ENCODE measurements at regions not wholly inside any gene's neighbourhood (a gene's known extent, or its start where the extent isn't known, plus 50 kb on each side); places are given as distances from the start of the nearest gene placed in this dataset.
"Not testable (repeated sequence)": the region's sequence is repeated elsewhere in the genome, so short reads cannot be mapped to it uniquely, and the experiment has no call there.

DNA sequence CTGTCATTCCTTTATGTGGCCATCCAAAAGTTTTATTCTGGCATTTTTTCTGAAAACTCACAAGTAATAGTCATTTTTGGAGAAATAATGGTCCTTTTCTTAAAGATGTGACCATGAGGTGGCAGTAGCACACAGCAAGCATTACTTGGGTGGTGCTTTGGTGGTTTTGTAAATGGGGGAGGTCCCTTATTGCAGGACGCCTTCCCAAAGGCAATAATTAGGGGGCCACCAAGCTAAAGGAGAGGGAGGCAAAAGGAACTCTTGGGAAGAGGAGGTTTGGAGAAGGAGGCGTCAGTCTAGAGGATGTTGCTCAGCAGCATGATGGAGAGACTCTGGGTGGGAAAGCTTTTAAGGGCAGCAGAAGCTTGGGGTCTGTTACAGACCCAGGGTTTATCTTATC is 422.6 kb upstream of the MMS22L start:
- no peaks in the 10 kb centered on the region for H3K36me3 Mint-ChIP-seq
- H3K27me3 Mint-ChIP-seq = no peaks in the 10 kb centered on the region

DNA sequence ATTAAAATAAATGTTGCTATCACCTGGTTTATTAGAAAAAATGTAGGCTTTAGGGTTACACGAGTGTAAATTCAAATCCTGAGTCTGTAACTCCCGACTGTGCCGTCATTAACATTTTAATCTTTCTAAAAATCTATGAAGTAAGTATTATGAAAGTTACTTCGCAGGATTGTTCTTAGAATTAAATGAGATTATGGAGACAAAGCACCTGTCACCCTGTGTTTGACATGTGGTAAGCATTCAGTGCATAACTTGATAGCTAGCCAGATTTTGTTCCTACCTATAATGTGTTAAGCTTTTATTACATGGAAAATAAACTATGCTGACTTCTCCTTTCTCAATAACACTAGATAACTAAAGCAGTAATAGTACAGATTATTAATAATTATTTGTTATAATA is 429.7 kb upstream of the MMS22L start:
- H3K27me3 Mint-ChIP-seq = no peaks in the 10 kb centered on the region
- H3K9me3 Mint-ChIP-seq = peaks cover 0 to 2% of the 10 kb centered on the region in 2 donors
- H3K4me1 Mint-ChIP-seq = no peaks in the 10 kb centered on the region
- no peak overlapping the region for H3K4me3 Mint-ChIP-seq
- ATAC-seq (replicated peaks) (no peak), DNase-seq (no peak)
- no peak overlapping the region for H3K27ac Mint-ChIP-seq
- H3K36me3 Mint-ChIP-seq = no peaks in the 10 kb centered on the region

More for the DNA sequence above, 422.6 kb upstream of the MMS22L start:
- DNase-seq (no peak), ATAC-seq (replicated peaks) (no peak)
- Mint-ChIP-seq H3K4me3 (no peak overlapping the region), H3K27ac (no peak overlapping the region), H3K9me3 (no peaks in the 10 kb centered on the region), H3K4me1 (no peaks in the 10 kb centered on the region)

DNA sequence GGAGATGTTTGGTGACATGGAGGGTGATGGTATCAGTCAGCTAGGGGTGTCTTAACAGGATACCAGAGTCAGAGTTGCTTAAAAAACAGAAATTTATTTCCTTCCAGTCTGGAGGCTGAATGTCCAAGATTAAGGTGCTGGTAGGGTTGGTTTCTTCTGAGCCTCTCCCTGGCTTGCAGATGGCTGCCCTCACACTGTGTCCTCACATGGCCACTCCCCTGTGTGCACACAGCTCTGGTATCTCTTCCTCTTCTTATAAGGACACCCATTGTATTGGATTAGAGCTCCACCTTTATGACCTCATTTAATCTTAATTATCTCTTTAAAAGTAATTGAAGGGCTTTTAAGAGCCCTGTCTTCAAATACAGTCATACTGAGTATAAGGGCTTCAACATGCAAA is 431.8 kb upstream of the MMS22L start:
- Mint-ChIP-seq H3K27me3 (no peaks in the 10 kb centered on the region), H3K36me3 (no peaks in the 10 kb centered on the region), H3K4me1 (no peaks in the 10 kb centered on the region), H3K4me3 (no peak overlapping the region), H3K27ac (no peak overlapping the region), H3K9me3 (peaks cover 0 to 2% of the 10 kb centered on the region in 2 donors)
- ATAC-seq (replicated peaks) (no peak), DNase-seq (no peak)

DNA sequence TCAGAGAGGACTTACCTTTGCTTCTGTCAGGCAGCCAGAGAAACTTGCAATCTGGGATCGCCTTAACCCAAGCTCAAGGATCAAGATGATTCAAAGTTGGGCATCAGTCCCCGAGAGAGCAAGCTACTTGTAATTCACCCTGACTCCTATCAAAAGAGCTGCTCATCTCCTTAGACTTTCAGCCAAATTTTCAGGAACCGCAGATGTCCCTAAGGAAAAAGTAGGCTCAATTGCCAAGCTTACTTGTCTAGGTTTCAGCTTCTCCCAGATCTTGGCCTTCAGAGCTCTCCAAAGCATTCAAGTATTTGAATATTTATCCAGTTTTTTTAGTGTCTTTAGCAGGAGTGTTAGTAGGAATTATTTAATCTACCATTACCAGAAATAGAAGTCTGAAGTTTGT is 434.1 kb upstream of the MMS22L start:
- H3K4me3 Mint-ChIP-seq = no peak overlapping the region
- H3K36me3 Mint-ChIP-seq = no peaks in the 10 kb centered on the region
- no peaks in the 10 kb centered on the region for H3K4me1 Mint-ChIP-seq
- DNase-seq = no peak
- no peaks in the 10 kb centered on the region for H3K27me3 Mint-ChIP-seq
- ATAC-seq (replicated peaks) = no peak
- H3K9me3 Mint-ChIP-seq = peaks cover 0 to 2% of the 10 kb centered on the region in 2 donors
- H3K27ac Mint-ChIP-seq = no peak overlapping the region

DNA sequence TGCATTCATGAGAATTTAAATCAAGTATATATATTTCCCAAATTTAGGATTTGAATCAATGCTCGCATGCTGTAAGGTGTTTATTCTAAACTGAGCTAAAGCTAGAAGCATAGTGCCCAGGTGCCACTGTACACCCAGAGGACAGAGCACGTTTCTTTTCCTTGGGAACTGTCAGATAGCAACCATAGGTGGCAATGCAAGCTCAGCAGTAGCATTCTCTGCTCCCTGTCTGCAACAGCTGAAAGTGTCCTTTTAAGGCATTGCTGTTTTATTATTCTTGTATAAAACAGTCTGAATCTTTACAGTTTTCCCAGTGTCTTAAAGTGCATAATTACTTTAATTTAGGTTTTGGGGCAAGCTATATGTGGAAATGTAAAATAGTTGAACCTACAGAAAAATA is 443.4 kb upstream of the MMS22L start:
- Mint-ChIP-seq H3K27me3 (no peaks in the 10 kb centered on the region), H3K4me1 (no peaks in the 10 kb centered on the region), H3K9me3 (peaks cover 0 to 2% of the 10 kb centered on the region in 2 donors), H3K36me3 (no peaks in the 10 kb centered on the region), H3K4me3 (no peak overlapping the region), H3K27ac (no peak overlapping the region)
- ATAC-seq (replicated peaks) = no peak
- no peak for DNase-seq

DNA sequence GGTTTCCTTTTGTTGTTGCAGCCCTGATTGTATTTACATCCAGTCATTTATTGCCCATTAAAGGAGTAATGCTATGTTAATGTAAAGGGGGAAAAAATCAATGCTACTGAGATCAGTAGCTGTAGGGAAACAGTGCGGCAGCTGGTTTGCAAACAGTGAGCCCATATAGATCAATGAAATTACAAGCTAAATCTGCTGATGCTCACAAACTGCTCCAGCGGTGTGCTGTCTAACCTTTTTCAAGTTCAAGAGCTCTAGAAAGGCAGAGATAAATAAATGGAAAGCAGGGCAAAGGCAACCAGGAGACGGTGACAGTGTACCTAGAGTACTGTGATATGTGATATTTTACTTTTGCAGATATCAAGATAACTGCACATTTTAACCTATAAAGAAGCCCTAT is 449.0 kb upstream of the MMS22L start:
- Mint-ChIP-seq H3K4me1 (no peaks in the 10 kb centered on the region), H3K4me3 (no peak overlapping the region), H3K27me3 (no peaks in the 10 kb centered on the region), H3K9me3 (peaks cover 0 to 4% of the 10 kb centered on the region in 2 donors), H3K27ac (no peak overlapping the region), H3K36me3 (no peaks in the 10 kb centered on the region)
- DNase-seq = no peak
- ATAC-seq (replicated peaks) = no peak

DNA sequence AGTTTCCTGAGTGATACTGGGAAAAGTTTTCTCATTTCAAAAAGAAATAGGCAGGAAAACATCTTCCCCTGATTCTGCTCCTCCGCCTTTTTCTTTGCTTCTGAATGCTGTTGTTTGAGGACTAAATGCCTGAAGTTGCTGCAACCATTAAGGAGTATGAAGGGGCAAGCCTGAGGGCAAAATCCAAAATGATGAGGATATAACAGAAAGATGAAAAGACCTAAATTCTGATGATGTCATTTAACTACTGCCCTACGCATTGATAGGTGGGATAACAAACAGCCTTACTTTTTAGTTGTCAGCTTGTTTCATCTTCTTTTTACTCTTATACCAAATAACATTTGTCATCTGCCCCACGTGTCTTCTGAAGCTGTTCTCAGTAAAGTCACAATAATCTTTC is 474.6 kb upstream of the MMS22L start:
- H3K4me3 Mint-ChIP-seq = no peak overlapping the region
- H3K27me3 Mint-ChIP-seq = no peaks in the 10 kb centered on the region
- no peaks in the 10 kb centered on the region for H3K4me1 Mint-ChIP-seq
- H3K9me3 Mint-ChIP-seq = peaks cover 0 to 1% of the 10 kb centered on the region in 2 donors
- H3K27ac Mint-ChIP-seq = no peak overlapping the region
- ATAC-seq (replicated peaks) (no peak), DNase-seq (no peak)
- H3K36me3 Mint-ChIP-seq = no peaks in the 10 kb centered on the region

DNA sequence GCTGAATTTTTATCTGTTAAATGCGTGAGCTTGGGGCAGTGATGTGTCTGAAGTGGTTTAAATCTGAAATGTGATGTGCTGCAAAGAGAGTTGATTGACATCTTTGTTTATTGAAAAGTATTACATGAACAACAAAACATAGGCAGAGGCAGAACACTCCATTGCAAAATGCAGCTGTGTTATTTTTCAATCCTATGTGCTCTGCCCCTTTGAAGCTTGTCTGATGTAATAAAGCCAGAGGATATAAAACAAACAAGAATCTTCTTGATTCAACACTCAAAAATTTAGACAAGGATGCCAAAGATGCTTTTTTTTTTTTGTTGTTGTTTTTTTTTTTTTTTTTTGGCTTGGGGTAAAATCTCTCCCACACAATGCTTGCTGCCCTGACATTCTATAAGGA is 482.4 kb upstream of the MMS22L start:
- DNase-seq = no peak
- Mint-ChIP-seq H3K27ac (no peak overlapping the region), H3K36me3 (no peaks in the 10 kb centered on the region), H3K4me3 (no peak overlapping the region), H3K9me3 (peaks cover 0 to 1% of the 10 kb centered on the region in 2 donors), H3K4me1 (no peaks in the 10 kb centered on the region), H3K27me3 (no peaks in the 10 kb centered on the region)
- ATAC-seq (replicated peaks) = no peak

DNA sequence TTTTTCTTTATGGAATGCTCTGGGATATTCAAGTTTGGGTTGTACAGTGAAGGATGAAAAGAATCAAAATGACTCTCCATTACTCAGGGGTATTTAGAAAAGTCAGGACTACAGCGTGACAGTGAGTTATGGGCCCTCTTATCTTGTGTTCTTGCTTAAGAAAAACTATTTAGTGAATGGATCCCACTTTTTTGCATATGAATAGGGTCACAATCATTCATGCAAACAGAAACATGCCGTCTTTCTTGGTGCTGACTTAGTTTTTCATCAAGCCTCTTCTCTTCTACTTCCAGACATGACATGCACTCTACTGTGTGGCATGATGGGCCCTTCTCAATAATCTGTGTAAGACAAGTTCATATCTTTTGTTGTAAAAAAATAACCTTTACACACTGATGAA is 488.4 kb upstream of the MMS22L start:
- Mint-ChIP-seq H3K4me3 (no peak overlapping the region), H3K9me3 (peaks cover 0 to 1% of the 10 kb centered on the region in 2 donors), H3K36me3 (no peaks in the 10 kb centered on the region), H3K4me1 (no peaks in the 10 kb centered on the region), H3K27me3 (no peaks in the 10 kb centered on the region), H3K27ac (no peak overlapping the region)
- no peak for ATAC-seq (replicated peaks)
- DNase-seq = no peak

DNA sequence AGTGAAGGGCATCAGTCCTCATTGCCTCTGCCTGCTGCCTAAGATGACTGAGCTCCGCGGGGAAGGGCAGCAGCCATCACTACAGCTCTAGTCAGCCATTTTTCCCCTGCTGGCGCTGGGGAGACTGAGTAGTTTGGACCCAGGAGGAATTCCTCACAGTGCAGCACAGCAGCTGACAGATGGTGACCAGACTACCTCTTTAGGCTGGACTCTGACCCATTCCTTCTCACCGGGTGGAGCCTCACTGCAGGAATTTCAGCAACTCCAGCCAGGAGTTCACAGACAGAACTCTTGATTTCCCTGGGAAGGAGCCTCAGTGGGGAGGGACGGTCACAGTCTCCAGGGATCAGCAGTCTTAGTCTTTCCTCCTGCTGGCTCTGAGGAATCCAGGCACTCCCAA is 492.0 kb upstream of the MMS22L start:
- peaks cover under 1 to 3% of the 10 kb centered on the region in 2 donors for H3K9me3 Mint-ChIP-seq
- H3K36me3 Mint-ChIP-seq = no peaks in the 10 kb centered on the region
- no peak overlapping the region for H3K4me3 Mint-ChIP-seq
- no peak for ATAC-seq (replicated peaks)
- DNase-seq = no peak
- H3K27ac Mint-ChIP-seq = no peak overlapping the region
- H3K4me1 Mint-ChIP-seq = no peaks in the 10 kb centered on the region
- H3K27me3 Mint-ChIP-seq = no peaks in the 10 kb centered on the region

DNA sequence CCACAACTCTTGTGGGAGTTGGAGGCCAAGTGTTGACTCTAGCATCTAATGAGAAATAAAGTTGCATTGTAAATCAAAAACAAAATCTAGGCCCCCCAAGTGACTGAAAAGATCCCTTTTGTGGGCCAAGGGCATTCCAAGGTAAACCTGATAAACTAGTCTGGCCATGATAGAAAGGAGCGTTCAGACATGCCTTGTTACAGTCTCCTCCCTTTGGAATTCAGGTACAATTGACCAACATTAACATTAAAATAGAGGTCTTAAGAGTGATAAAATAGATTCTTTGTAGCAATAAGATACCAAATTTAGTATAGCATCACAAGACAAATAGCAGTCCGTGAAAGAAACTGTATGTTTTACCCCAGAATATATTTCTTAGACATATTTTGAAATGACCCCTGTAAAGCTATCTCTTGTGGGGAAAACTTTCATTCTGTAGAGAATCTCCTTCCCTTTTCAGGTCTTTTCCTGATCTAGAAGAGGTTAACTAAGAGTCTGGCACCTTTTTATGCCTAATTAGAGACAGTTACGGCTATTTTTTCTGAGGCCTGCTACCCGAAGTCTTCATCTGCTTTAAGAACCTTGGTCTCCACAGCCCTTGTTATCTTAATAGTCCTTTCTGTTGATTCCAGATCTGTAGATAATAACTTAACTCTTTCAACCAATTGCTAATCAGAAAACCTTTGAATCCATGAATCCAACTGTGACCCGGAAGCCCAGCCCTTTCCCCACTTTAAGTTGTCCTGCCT is 495.4 kb upstream of the MMS22L start:
- H3K4me3 Mint-ChIP-seq = no peak overlapping the region
- H3K36me3 Mint-ChIP-seq = no peaks in the 10 kb centered on the region
- H3K4me1 Mint-ChIP-seq = no peaks in the 10 kb centered on the region
- no peak overlapping the region for H3K27ac Mint-ChIP-seq
- ATAC-seq (replicated peaks) (no peak), DNase-seq (no peak)
- no peaks in the 10 kb centered on the region for H3K27me3 Mint-ChIP-seq
- H3K9me3 Mint-ChIP-seq = peaks cover 3 to 10% of the 10 kb centered on the region in 2 donors

DNA sequence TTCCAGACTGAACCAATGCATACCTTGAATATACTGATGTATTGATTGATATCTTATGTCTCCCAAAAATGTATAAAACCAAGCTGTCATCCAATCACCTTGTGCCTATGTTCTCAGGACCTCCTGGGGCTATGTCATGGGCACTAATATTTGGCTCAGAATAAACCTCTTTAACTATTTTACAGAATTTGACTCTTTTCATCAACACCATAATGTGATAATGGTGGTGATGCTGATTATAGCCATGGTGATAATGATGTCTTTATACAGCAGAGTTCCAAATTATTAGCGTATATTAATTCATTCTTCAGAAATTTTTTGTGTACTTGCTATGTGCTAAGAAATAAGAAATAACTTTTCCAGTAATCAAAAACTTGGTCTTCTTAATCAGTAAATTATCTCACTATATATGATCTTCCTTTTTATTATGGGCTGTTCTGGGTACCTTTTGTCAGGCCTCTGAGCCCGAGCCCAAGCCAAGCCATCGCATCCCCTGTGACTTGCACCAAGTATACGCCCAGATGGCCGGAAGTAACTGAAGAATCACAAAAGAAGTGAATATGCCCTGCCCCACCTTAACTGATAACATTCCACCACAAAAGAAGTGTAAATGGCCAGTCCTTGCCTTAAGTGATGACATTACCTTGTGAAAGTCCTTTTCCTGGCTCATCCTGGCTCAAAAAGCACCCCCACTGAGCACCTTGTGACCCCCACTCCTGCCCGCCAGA is 496.2 kb upstream of the MMS22L start:
- DNase-seq; H3K36me3 Mint-ChIP-seq; H3K27ac Mint-ChIP-seq; H3K27me3 Mint-ChIP-seq; H3K4me3 Mint-ChIP-seq; ATAC-seq (replicated peaks); H3K4me1 Mint-ChIP-seq: not testable (repeated sequence)
- peaks cover 3 to 10% of the 10 kb centered on the region in 2 donors for H3K9me3 Mint-ChIP-seq

DNA sequence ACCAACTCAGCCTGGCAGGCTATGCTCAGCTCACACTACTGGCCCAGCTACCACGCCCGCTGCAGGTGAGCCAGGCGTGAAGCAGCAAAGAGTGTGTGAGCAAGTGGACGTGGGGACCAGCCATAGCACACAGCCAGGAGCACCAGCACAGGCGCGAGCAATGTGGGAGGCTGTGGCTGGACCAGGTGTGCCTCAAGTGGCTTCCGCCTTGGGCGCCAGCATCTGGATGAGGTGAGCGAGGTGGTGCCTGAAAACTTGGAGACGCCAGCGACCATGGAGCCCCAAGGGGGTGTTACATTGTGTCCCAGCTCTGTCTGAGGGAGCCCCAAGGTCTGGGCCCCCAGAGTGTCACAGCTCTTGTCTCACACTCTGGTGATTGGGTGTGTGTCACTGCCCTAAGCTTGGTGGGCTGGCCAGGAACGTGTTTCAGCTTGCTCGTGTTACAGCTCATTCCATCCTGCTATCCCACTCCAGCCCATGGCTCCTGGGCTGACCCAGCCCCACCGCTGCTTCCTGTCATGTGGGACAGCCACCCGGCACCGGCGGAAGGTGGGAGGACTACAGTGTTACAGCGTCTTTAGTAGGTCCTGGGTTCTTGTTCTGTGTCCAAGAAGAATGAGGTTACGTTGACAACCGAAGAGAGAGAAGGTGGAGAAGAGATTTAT is 508.0 kb upstream of the MMS22L start:
- Mint-ChIP-seq H3K36me3 (no peaks in the 10 kb centered on the region), H3K27me3 (no peaks in the 10 kb centered on the region), H3K4me1 (no peaks in the 10 kb centered on the region), H3K27ac (no peak overlapping the region), H3K9me3 (peaks cover 5 to 10% of the 10 kb centered on the region in 2 donors), H3K4me3 (no peak overlapping the region)
- ATAC-seq (replicated peaks) (no peak), DNase-seq (no peak)

DNA sequence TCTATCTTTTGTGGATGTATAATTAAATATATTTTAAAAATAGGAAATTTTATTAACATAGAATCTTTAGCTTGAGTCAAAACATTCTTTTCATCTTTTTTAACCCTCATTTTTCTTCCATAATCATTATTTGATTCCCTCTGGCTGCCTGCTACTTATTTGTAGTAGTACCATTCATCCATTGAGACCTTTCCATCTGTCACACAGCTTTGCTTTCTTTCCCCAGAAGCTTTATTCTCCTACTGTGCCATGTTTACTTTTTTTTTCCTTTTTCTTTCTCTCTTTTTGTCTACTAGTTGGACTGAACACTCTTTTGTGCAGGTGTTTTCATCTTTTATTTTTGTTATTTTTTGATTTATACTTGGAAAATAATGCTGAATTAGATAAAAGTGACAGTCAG is 522.6 kb upstream of the MMS22L start:
- ATAC-seq (replicated peaks) = no peak
- Mint-ChIP-seq H3K27me3 (no peaks in the 10 kb centered on the region), H3K4me1 (no peaks in the 10 kb centered on the region), H3K36me3 (no peaks in the 10 kb centered on the region), H3K27ac (no peak overlapping the region), H3K9me3 (peaks cover 0 to 5% of the 10 kb centered on the region in 2 donors), H3K4me3 (no peak overlapping the region)
- DNase-seq = no peak

DNA sequence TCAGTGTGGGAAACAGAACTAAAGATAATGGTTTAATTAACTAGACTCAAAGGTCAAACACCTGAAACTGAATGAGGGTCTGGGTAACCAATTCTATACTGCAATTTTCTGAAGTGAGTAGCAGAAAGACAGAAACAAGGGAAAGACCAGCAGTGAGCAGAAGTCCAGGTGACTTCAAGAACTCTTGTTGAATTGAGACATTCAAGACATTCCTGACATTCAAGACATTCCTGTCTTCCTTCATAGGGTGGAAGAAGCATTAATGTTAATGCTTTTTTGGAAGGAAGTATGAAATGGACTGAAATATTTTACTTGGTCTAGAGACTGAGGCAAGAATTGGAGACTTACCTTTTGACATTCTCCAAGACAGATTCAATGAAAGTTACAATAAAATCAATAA is 529.9 kb upstream of the MMS22L start:
- ATAC-seq (replicated peaks) (no peak), DNase-seq (no peak)
- H3K9me3 Mint-ChIP-seq = peaks cover 0 to 5% of the 10 kb centered on the region in 2 donors
- H3K36me3 Mint-ChIP-seq = no peaks in the 10 kb centered on the region
- no peaks in the 10 kb centered on the region for H3K27me3 Mint-ChIP-seq
- no peak overlapping the region for H3K27ac Mint-ChIP-seq
- H3K4me1 Mint-ChIP-seq = no peaks in the 10 kb centered on the region
- H3K4me3 Mint-ChIP-seq = no peak overlapping the region

All from stimulated activated naive B cell treated with anti-CD40 and anti-IgM and Interleukin-4, amounts not matched to agents 10 μg/mL and 1 μg/mL and 100 μg/mL, for 72 hours (primary cell).